H1 (cell line): ENCODE measurements at regions not wholly inside any gene's neighbourhood (a gene's known extent, or its start where the extent isn't known, plus 50 kb on each side); places are given as distances from the start of the nearest gene placed in this dataset.

Experiments used
- CTCF ChIA-PET: fragments of 300-600 bp; sonication (Branson Sonifier 250); formaldehyde crosslinking; loops from one replicate; lab custom pipeline; 2021; ENCODE audit not compliant: partially characterized antibody; lab: Charles Lee
- POLR2A ChIA-PET: fragments of 300-600 bp; sonication (Branson Sonifier 250); formaldehyde crosslinking; loops from one replicate; lab custom pipeline; 2021; ENCODE audit warnings: inconsistent platforms; ENCODE audit not compliant: partially characterized antibody; lab: Charles Lee
- DNase-seq, 2 experiments: peaks; one replicate each; pipeline versions ENCODE4 v3.0.0 to v3.0.0-alpha.2; 2010 to 2022; ENCODE audit warnings: low spot score in 2 of 2, low read depth in 1 of 2, mixed read lengths in 1 of 2
- FAIRE-seq: peaks from 2 replicates; lab custom pipeline; 2011; peaks lifted over from hg19 to GRCh38; lab: Jason Lieb, UNC
- H2AFZ ChIP-seq: 2 replicates; pipeline ENCODE4 v1.8.1; 2012; ENCODE audit warnings: low read length, inconsistent platforms
- H2AK5ac ChIP-seq: 2 replicates; pipeline ENCODE4 v1.6.1; 2013; ENCODE audit warnings: low read depth, low read length
- H2BK120ac ChIP-seq: replicated peaks from 2 replicates; pipeline ENCODE3; 2013; ENCODE audit warnings: low read depth, low read length, inconsistent platforms
- H2BK12ac ChIP-seq: 2 replicates; pipeline ENCODE4 v1.6.1; 2013; ENCODE audit warnings: low read depth, low read length
- H2BK15ac ChIP-seq: 2 replicates; pipeline ENCODE4 v1.6.1; 2013; ENCODE audit warnings: low read length
- H2BK20ac ChIP-seq: 2 replicates; pipeline ENCODE4 v1.6.1; 2013; ENCODE audit warnings: low read length
- H2BK5ac ChIP-seq: 2 replicates; pipeline ENCODE4 v1.6.1; 2013; ENCODE audit warnings: low read depth, low read length
- H3K14ac ChIP-seq: 2 replicates; pipeline ENCODE4 v1.6.1; 2013; ENCODE audit warnings: inconsistent platforms; ENCODE audit not compliant: insufficient read length
- H3K18ac ChIP-seq: 2 replicates; pipeline ENCODE4 v1.6.1; 2013; ENCODE audit warnings: low read length; ENCODE audit errors: extremely low read depth
- H3K23ac ChIP-seq: 2 replicates; pipeline ENCODE4 v1.6.1; 2013; ENCODE audit warnings: inconsistent platforms; ENCODE audit not compliant: insufficient read length
- H3K23me2 ChIP-seq: 2 replicates; pipeline ENCODE4 v1.6.1; 2013; ENCODE audit warnings: low read depth, low read length
- H3K27ac ChIP-seq: 2 replicates; pipeline ENCODE4 v1.6.1; 2011; ENCODE audit warnings: low read depth, low read length, inconsistent platforms
- H3K27me3 ChIP-seq, 4 experiments: replicated peaks in 1 of 4; 1 replicate in 1 of 4; 2 replicates in 3 of 4; pipeline versions ENCODE4 v1.6.1 to v1.8.1; 2011 to 2013; ENCODE audit warnings: low read length in 3 of 4, mild to moderate bottlenecking in 3 of 4, inconsistent platforms in 2 of 4, mixed read lengths in 2 of 4, moderate library complexity in 1 of 4; ENCODE audit not compliant: control insufficient read depth in 3 of 4, insufficient read depth in 3 of 4; ENCODE audit errors: extremely low read depth in 1 of 4
- H3K36me3 ChIP-seq, 4 experiments: 2 replicates each; pipeline versions ENCODE4 v1.6.1 to v1.8.1; 2011 to 2013; ENCODE audit warnings: mild to moderate bottlenecking in 4 of 4, low read length in 3 of 4, moderate library complexity in 2 of 4, control low read depth in 1 of 4, inconsistent platforms in 1 of 4; ENCODE audit not compliant: insufficient read depth in 4 of 4, control insufficient read depth in 2 of 4
- H3K4ac ChIP-seq: replicated peaks from 2 replicates; pipeline ENCODE3; 2013; ENCODE audit warnings: low read length, low read depth, mixed read lengths, inconsistent platforms; ENCODE audit not compliant: insufficient read length
- H3K4me1 ChIP-seq, 4 experiments: replicated peaks in 1 of 4; 1 replicate in 1 of 4; 2 replicates in 3 of 4; pipeline versions ENCODE4 v1.6.1 to v1.8.1; 2011 to 2013; ENCODE audit warnings: low read length in 3 of 4, inconsistent platforms in 2 of 4, mixed read lengths in 1 of 4; ENCODE audit not compliant: insufficient read depth in 4 of 4, control insufficient read depth in 3 of 4
- H3K4me2 ChIP-seq, 2 experiments: 2 replicates each; pipeline versions ENCODE4 v1.6.1 to v1.8.1; 2011 to 2013; ENCODE audit warnings: low read depth in 2 of 2, low read length in 2 of 2, control low read depth in 1 of 2, inconsistent platforms in 1 of 2, mild to moderate bottlenecking in 1 of 2; ENCODE audit not compliant: insufficient read depth in 1 of 2
- H3K4me3 ChIP-seq, 4 experiments: fragments of 200-600, 300-600 bp in 1 of 4; sonication (generic), shearing (Covaris generic), sonication (Bioruptor Twin) in 1 of 4; 2 replicates each; pipeline versions ENCODE4 v1.5.1 to v1.8.1; 2011 to 2016; ENCODE audit warnings: low read length in 4 of 4, low read depth in 3 of 4, control low read depth in 2 of 4, inconsistent platforms in 2 of 4, mild to moderate bottlenecking in 2 of 4, mixed read lengths in 1 of 4, moderate library complexity in 1 of 4; ENCODE audit not compliant: insufficient read depth in 2 of 4; ENCODE audit errors: extremely low read depth in 1 of 4
- H3K56ac ChIP-seq: replicated peaks from 2 replicates; pipeline ENCODE3; 2013; ENCODE audit warnings: low read depth, mild to moderate bottlenecking, mixed read lengths, low read length, inconsistent platforms; ENCODE audit not compliant: insufficient read length
- H3K79me1 ChIP-seq: 2 replicates; pipeline ENCODE4 v1.6.1; 2013; ENCODE audit warnings: low read depth, low read length, control low read depth
- H3K79me2 ChIP-seq, 2 experiments: 2 replicates each; pipeline versions ENCODE4 v1.6.1 to v1.8.1; 2012 to 2013; ENCODE audit warnings: low read length in 2 of 2, mild to moderate bottlenecking in 2 of 2, inconsistent platforms in 1 of 2; ENCODE audit not compliant: insufficient read depth in 2 of 2, control insufficient read depth in 1 of 2
- H3K9ac ChIP-seq, 4 experiments: replicated peaks in 1 of 4; 1 replicate in 1 of 4; 2 replicates in 3 of 4; pipeline versions ENCODE4 v1.6.1 to v1.8.1; 2011 to 2013; ENCODE audit warnings: low read depth in 3 of 4, low read length in 3 of 4, control low read depth in 2 of 4, mild to moderate bottlenecking in 2 of 4, moderate library complexity in 2 of 4, inconsistent platforms in 1 of 4; ENCODE audit errors: extremely low read depth in 1 of 4
- H3K9me3 ChIP-seq, 2 experiments: 2 replicates each; pipeline versions ENCODE4 v1.6.1 to v1.8.1; 2012 to 2013; ENCODE audit warnings: mild to moderate bottlenecking in 2 of 2, moderate library complexity in 2 of 2, control low read depth in 1 of 2, inconsistent platforms in 1 of 2, low read depth in 1 of 2, low read length in 1 of 2, mixed read lengths in 1 of 2; ENCODE audit not compliant: insufficient read depth in 2 of 2
- H4K20me1 ChIP-seq, 2 experiments: replicated peaks in 1 of 2; 2 replicates each; pipeline versions ENCODE3 to v1.8.1; 2011 to 2013; ENCODE audit warnings: inconsistent platforms in 2 of 2, low read length in 2 of 2, mild to moderate bottlenecking in 1 of 2; ENCODE audit not compliant: insufficient read depth in 2 of 2, control insufficient read depth in 1 of 2
- H4K5ac ChIP-seq: 2 replicates; pipeline ENCODE4 v1.6.1; 2013; ENCODE audit warnings: low read length, low read depth, mixed read lengths, inconsistent platforms; ENCODE audit not compliant: insufficient read length
- H4K8ac ChIP-seq: 2 replicates; pipeline ENCODE4 v1.8.0; 2013; ENCODE audit warnings: mild to moderate bottlenecking, moderate library complexity, low read length, inconsistent platforms; ENCODE audit not compliant: insufficient read depth; ENCODE audit errors: extremely low read depth
- H4K91ac ChIP-seq: replicated peaks from 2 replicates; pipeline ENCODE3; 2013; ENCODE audit warnings: low read length, mixed read lengths, inconsistent platforms; ENCODE audit not compliant: insufficient read length
- CHD1 ChIP-seq: IDR thresholded peaks from 2 replicates; pipeline ENCODE4 v1.6.1; 2012; ENCODE audit warnings: low read depth, low read length, improper control_type of control experiment
- E2F6 ChIP-seq: IDR thresholded peaks from 2 replicates; pipeline ENCODE4 v1.6.1; 2012; ENCODE audit warnings: inconsistent platforms
- JUND ChIP-seq: IDR thresholded peaks from 2 replicates; pipeline ENCODE4 v1.6.1; 2011; ENCODE audit warnings: mild to moderate bottlenecking, improper control_type of control experiment, low read length
- NRF1 ChIP-seq: IDR thresholded peaks from 2 replicates; pipeline ENCODE4 v1.6.1; 2011; ENCODE audit warnings: mild to moderate bottlenecking, low read depth, low read length, improper control_type of control experiment
- RXRA ChIP-seq: IDR thresholded peaks from 2 replicates; pipeline ENCODE4 v1.6.1; 2011; ENCODE audit warnings: low read depth, mild to moderate bottlenecking, low read length, moderate library complexity; ENCODE audit not compliant: insufficient read depth
- SIN3A ChIP-seq, 2 experiments: IDR thresholded peaks in 1 of 2; conservative IDR thresholded peaks in 1 of 2; 2 replicates each; pipeline ENCODE4 v1.6.1; 2011 to 2012; ENCODE audit warnings: low read length in 2 of 2, improper control_type of control experiment in 1 of 2, low read depth in 1 of 2, mild to moderate bottlenecking in 1 of 2
- SIX5 ChIP-seq: IDR thresholded peaks from 2 replicates; pipeline ENCODE4 v1.6.1; 2011; ENCODE audit warnings: mild to moderate bottlenecking, low read depth, low read length
- SP2 ChIP-seq: IDR thresholded peaks from 2 replicates; pipeline ENCODE4 v1.6.1; 2012; ENCODE audit warnings: mild to moderate bottlenecking, low read length, inconsistent platforms
- SRF ChIP-seq: IDR thresholded peaks from 2 replicates; pipeline ENCODE4 v1.6.1; 2011; ENCODE audit warnings: mild to moderate bottlenecking, low read depth, low read length, moderate library complexity
- TBP ChIP-seq: IDR thresholded peaks from 2 replicates; pipeline ENCODE4 v1.6.1; 2011; ENCODE audit warnings: low read depth, low read length, improper control_type of control experiment
- TCF12 ChIP-seq: IDR thresholded peaks from 2 replicates; pipeline ENCODE4 v1.6.1; 2011; ENCODE audit warnings: low read depth, mild to moderate bottlenecking, low read length
- TEAD4 ChIP-seq: IDR thresholded peaks from 2 replicates; pipeline ENCODE4 v1.6.1; 2012; ENCODE audit warnings: low read depth, low read length, inconsistent platforms, mixed read lengths
- WGBS, 2 experiments: shearing (Covaris generic) in 1 of 2; methylation state at CpG; one replicate each; pipeline versions ENCODE4 v1.1.6 to v1.1.7; 2013 to 2015; ENCODE audit warnings: low lambda C conversion rate in 2 of 2, mixed read lengths in 2 of 2, inconsistent platforms in 1 of 2, low coverage in 1 of 2, missing lambda C conversion rate in 1 of 2; ENCODE audit not compliant: insufficient replicate concordance in 2 of 2, insufficient coverage in 1 of 2, insufficient read length in 1 of 2; ENCODE audit errors: extremely low coverage in 1 of 2, missing lambda C conversion rate in 1 of 2; 5-methylcytosine and 5-hydroxymethylcytosine counted together

GRCh38 chr6:9896806-9897205, 518.1 kb downstream of the TFAP2A start:
- no peak overlapping the region for H3K56ac ChIP-seq
- ChIA-PET CTCF (no interaction called here), POLR2A (no interaction called here)
- H3K9ac ChIP-seq = no peak overlapping the region
- no peaks in the 10 kb centered on the region for H3K9me3 ChIP-seq
- WGBS, 2 experiments = 95% methylated on average over 3 of the region's 3 CpGs; no CpG with 5 or more reads in 1 of the 2 experiments
- no peak overlapping the region for H3K23ac ChIP-seq
- H3K27ac ChIP-seq = no peak overlapping the region
- H3K79me2 ChIP-seq = no peaks in the 10 kb centered on the region
- H4K20me1 ChIP-seq = no peaks in the 10 kb centered on the region
- H2BK12ac ChIP-seq = no peak overlapping the region
- H2BK15ac ChIP-seq = no peak overlapping the region
- FAIRE-seq (no peak), DNase-seq (no peak)
- H2BK20ac ChIP-seq = no peak overlapping the region
- H4K91ac ChIP-seq = no peak overlapping the region
- H3K27me3 ChIP-seq = no peaks in the 10 kb centered on the region
- H4K5ac ChIP-seq = no peak overlapping the region
- H3K4me3 ChIP-seq = no peak overlapping the region
- no peak overlapping the region for H3K4me2 ChIP-seq
- no peak overlapping the region for H2AK5ac ChIP-seq
- H3K79me1 ChIP-seq = no peaks in the 10 kb centered on the region
- no peak overlapping the region for H4K8ac ChIP-seq
- no peak overlapping the region for H2BK5ac ChIP-seq
- no peaks in the 10 kb centered on the region for H3K36me3 ChIP-seq
- no peak overlapping the region for H3K4ac ChIP-seq
- H3K23me2 ChIP-seq = no peaks in the 10 kb centered on the region; the same call in 1 of the 2 replicates
- TF ChIP-seq SP2 (no peak), SRF (no peak), JUND (no peak), NRF1 (no peak), RXRA (no peak), CHD1 (no peak), TCF12 (no peak), E2F6 (no peak), SIN3A (conservative IDR thresholded peaks at IDR 0.05 in 1 of 2, IDR thresholded peaks at IDR 0.05 in 1 of 2; ENCODE audit: low read depth in 1 of 2, low read length in 2 of 2) (no peak), TEAD4 (no peak), TBP (no peak), SIX5 (no peak)
- no peak overlapping the region for H2BK120ac ChIP-seq
- no peak overlapping the region for H2AFZ ChIP-seq
- no peak overlapping the region for H3K14ac ChIP-seq
- no peak overlapping the region for H3K18ac ChIP-seq
- no peaks in the 10 kb centered on the region for H3K4me1 ChIP-seq
